HEK293 (cell line): ENCODE measurements at regions not wholly inside any gene's neighbourhood (a gene's known extent, or its start where the extent isn't known, plus 50 kb on each side); places are given as distances from the start of the nearest gene placed in this dataset.

Experiments
- CTCF ChIA-PET: fragments of 350-600 bp; formaldehyde crosslinking; extraction: SDS; loops from one replicate; lab custom pipeline; 2021; ENCODE audit warnings: antibody characterized with exemption; lab: Yijun Ruan, JAX
- POLR2A ChIA-PET: fragments of 300-600 bp; formaldehyde crosslinking; extraction: SDS; loops from one replicate; lab custom pipeline; 2020; ENCODE audit warnings: antibody characterized with exemption, inconsistent platforms; lab: Yijun Ruan, JAX
- H3K27ac ChIP-seq: fragments of 200-500 bp; sonication (Bioruptor generic); 2 replicates; pipeline ENCODE4 v1.5.1; 2014; ENCODE audit warnings: low read depth, low read length, control low read depth, inconsistent platforms; ENCODE audit errors: extremely low read depth
- H3K36me3 ChIP-seq, 2 experiments: fragments of 200-500 bp in 1 of 2; sonication (Bioruptor generic) in 1 of 2; 1 replicate in 1 of 2; 2 replicates in 1 of 2; pipeline ENCODE4 v1.5.1; 2014 to 2017; ENCODE audit warnings: inconsistent platforms in 2 of 2, low read length in 2 of 2; ENCODE audit not compliant: control insufficient read depth in 2 of 2, insufficient read depth in 1 of 2
- H3K4me1 ChIP-seq: fragments of 200-500 bp; sonication (Bioruptor generic); 2 replicates; pipeline ENCODE4 v1.5.1; 2014; ENCODE audit warnings: mild to moderate bottlenecking, low read length, inconsistent platforms; ENCODE audit not compliant: control insufficient read depth, insufficient read depth
- H3K4me3 ChIP-seq: 2 replicates; pipeline ENCODE4 v1.5.1; 2011; ENCODE audit warnings: low read depth, mild to moderate bottlenecking, control low read depth, low read length, moderate library complexity
- H3K9me3 ChIP-seq: fragments of 200-500 bp; sonication (Bioruptor generic); 2 replicates; pipeline ENCODE4 v1.5.1; 2014; ENCODE audit warnings: low read depth, low read length, inconsistent platforms; ENCODE audit not compliant: control insufficient read depth, insufficient read depth
- BCL11A ChIP-seq: fragments of 450-650 bp; formaldehyde crosslinking; IDR thresholded peaks from 2 replicates; pipeline ENCODE4 v1.5.1; 2016; ENCODE audit warnings: low read depth, missing biosample characterization, missing genetic modification characterization
- GLIS2 ChIP-seq: fragments of 450-650 bp; formaldehyde crosslinking; IDR thresholded peaks from 2 replicates; pipeline ENCODE4 v1.5.1; 2016; ENCODE audit warnings: missing biosample characterization, missing genetic modification characterization
- KLF1 ChIP-seq: fragments of 450-650 bp; formaldehyde crosslinking; IDR thresholded peaks from 2 replicates; pipeline ENCODE4 v1.5.1; 2016; ENCODE audit warnings: missing biosample characterization, missing genetic modification characterization
- KLF16 ChIP-seq: fragments of 450-650 bp; formaldehyde crosslinking; IDR thresholded peaks from 2 replicates; pipeline ENCODE4 v1.5.1; 2017; ENCODE audit warnings: missing biosample characterization, missing genetic modification characterization
- MZF1 ChIP-seq: fragments of 450-650 bp; formaldehyde crosslinking; IDR thresholded peaks from 2 replicates; pipeline ENCODE4 v1.5.1; 2017; ENCODE audit warnings: missing biosample characterization, missing genetic modification characterization, borderline replicate concordance
- PRDM1 ChIP-seq: fragments of 450-650 bp; formaldehyde crosslinking; IDR thresholded peaks from 2 replicates; pipeline ENCODE4; 2016; ENCODE audit warnings: missing biosample characterization, missing genetic modification characterization
- PRDM10 ChIP-seq: fragments of 450-650 bp; formaldehyde crosslinking; IDR thresholded peaks from 2 replicates; pipeline ENCODE4 v1.5.1; 2016; ENCODE audit warnings: missing biosample characterization, missing genetic modification characterization
- ZFP41 ChIP-seq: fragments of 450-650 bp; formaldehyde crosslinking; IDR thresholded peaks from 2 replicates; pipeline ENCODE4 v1.5.1; 2016; ENCODE audit warnings: missing biosample characterization, missing genetic modification characterization, borderline replicate concordance
- ZNF138 ChIP-seq: fragments of 450-650 bp; formaldehyde crosslinking; IDR thresholded peaks from 2 replicates; pipeline ENCODE4 v1.5.1; 2016; ENCODE audit warnings: missing biosample characterization, missing genetic modification characterization, borderline replicate concordance
- ZNF19 ChIP-seq: fragments of 450-650 bp; formaldehyde crosslinking; IDR thresholded peaks from 2 replicates; pipeline ENCODE4; 2016; ENCODE audit warnings: missing biosample characterization, missing genetic modification characterization, low read depth
- ZNF211 ChIP-seq: fragments of 450-650 bp; formaldehyde crosslinking; IDR thresholded peaks from 2 replicates; pipeline ENCODE4 v1.5.1; 2016; ENCODE audit warnings: low read depth, missing biosample characterization, missing genetic modification characterization
- ZNF426 ChIP-seq: fragments of 450-650 bp; formaldehyde crosslinking; IDR thresholded peaks from 2 replicates; pipeline ENCODE4 v1.5.1; 2017; ENCODE audit warnings: missing biosample characterization, missing genetic modification characterization, mild to moderate bottlenecking, inconsistent platforms, moderate library complexity
- ZNF473 ChIP-seq: fragments of 450-650 bp; formaldehyde crosslinking; IDR thresholded peaks from 2 replicates; pipeline ENCODE4 v1.5.1; 2017; ENCODE audit warnings: missing biosample characterization, missing genetic modification characterization
- ZNF654 ChIP-seq: fragments of 450-650 bp; formaldehyde crosslinking; IDR thresholded peaks from 2 replicates; pipeline ENCODE4 v1.5.1; 2016; ENCODE audit warnings: low read depth, missing biosample characterization, missing genetic modification characterization
- ZNF701 ChIP-seq: fragments of 450-650 bp; formaldehyde crosslinking; IDR thresholded peaks from 2 replicates; pipeline ENCODE4 v1.5.1; 2016; ENCODE audit warnings: missing biosample characterization, missing genetic modification characterization
- ZSCAN23 ChIP-seq: fragments of 450-650 bp; formaldehyde crosslinking; IDR thresholded peaks from 2 replicates; pipeline ENCODE4 v1.5.1; 2016; ENCODE audit warnings: missing biosample characterization, missing genetic modification characterization
- TF ChIP-seq, protein P1 (sequence below): fragments of 450-650 bp; IDR thresholded peaks from 2 replicates; pipeline ENCODE4 v1.5.1; 2018; ENCODE audit warnings: missing biosample characterization, mild to moderate bottlenecking, missing genetic modification characterization
- TF ChIP-seq, protein P2 (sequence below): fragments of 450-650 bp; formaldehyde crosslinking; optimal IDR thresholded peaks from 2 replicates; pipeline ENCODE3; 2016; ENCODE audit warnings: missing biosample characterization, mild to moderate bottlenecking, missing genetic modification characterization
- TF ChIP-seq, protein P3 (sequence below): fragments of 450-650 bp; formaldehyde crosslinking; IDR thresholded peaks from 2 replicates; pipeline ENCODE4 v1.5.1; 2016; ENCODE audit warnings: missing biosample characterization, missing genetic modification characterization, borderline replicate concordance
- TF ChIP-seq, protein P4 (sequence below): fragments of 450-650 bp; formaldehyde crosslinking; IDR thresholded peaks from 2 replicates; pipeline ENCODE4 v1.5.1; 2016; ENCODE audit warnings: missing biosample characterization, missing genetic modification characterization
- TF ChIP-seq, protein P5 (sequence below): fragments of 450-650 bp; formaldehyde crosslinking; IDR thresholded peaks from 2 replicates; pipeline ENCODE4 v1.5.1; 2016; ENCODE audit warnings: missing biosample characterization, missing genetic modification characterization

DNA sequence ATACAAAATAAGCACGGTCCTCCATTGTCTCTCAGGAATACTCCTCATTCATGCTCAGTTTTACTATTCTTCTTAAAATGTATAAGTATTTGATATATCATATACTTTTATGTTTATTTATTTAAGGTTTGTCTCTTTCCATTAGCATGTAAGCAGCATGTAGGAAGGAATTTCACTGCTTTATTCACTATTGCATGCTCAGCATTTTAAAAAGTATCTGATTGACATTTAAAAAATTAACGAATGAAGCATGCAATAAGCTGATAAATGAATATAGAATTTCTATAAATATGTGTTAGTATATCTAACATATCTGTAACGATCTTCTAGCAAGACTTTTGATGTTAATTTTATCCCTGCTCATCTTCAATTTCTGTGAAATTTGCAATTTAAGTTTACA, 402.7 kb upstream of the BRINP3 start:
- H3K4me3 ChIP-seq, result no peak overlapping the region
- H3K27ac ChIP-seq, result no peak overlapping the region
- no peaks in the 10 kb centered on the region for H3K4me1 ChIP-seq
- no peak for TF ChIP-seq ZNF19 (tag by site-specific recombination)
- TF ChIP-seq, protein P1, sequence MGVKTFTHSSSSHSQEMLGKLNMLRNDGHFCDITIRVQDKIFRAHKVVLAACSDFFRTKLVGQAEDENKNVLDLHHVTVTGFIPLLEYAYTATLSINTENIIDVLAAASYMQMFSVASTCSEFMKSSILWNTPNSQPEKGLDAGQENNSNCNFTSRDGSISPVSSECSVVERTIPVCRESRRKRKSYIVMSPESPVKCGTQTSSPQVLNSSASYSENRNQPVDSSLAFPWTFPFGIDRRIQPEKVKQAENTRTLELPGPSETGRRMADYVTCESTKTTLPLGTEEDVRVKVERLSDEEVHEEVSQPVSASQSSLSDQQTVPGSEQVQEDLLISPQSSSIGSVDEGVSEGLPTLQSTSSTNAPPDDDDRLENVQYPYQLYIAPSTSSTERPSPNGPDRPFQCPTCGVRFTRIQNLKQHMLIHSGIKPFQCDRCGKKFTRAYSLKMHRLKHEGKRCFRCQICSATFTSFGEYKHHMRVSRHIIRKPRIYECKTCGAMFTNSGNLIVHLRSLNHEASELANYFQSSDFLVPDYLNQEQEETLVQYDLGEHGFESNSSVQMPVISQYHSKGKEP (tag by site-specific recombination), result no peak
- TF ChIP-seq ZNF138 (tag by site-specific recombination), result no peak
- TF ChIP-seq, protein P2, sequence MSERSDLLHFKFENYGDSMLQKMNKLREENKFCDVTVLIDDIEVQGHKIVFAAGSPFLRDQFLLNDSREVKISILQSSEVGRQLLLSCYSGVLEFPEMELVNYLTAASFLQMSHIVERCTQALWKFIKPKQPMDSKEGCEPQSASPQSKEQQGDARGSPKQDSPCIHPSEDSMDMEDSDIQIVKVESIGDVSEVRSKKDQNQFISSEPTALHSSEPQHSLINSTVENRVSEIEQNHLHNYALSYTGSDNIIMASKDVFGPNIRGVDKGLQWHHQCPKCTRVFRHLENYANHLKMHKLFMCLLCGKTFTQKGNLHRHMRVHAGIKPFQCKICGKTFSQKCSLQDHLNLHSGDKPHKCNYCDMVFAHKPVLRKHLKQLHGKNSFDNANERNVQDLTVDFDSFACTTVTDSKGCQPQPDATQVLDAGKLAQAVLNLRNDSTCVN (tag by site-specific recombination), result no peak
- TF ChIP-seq, protein P3, sequence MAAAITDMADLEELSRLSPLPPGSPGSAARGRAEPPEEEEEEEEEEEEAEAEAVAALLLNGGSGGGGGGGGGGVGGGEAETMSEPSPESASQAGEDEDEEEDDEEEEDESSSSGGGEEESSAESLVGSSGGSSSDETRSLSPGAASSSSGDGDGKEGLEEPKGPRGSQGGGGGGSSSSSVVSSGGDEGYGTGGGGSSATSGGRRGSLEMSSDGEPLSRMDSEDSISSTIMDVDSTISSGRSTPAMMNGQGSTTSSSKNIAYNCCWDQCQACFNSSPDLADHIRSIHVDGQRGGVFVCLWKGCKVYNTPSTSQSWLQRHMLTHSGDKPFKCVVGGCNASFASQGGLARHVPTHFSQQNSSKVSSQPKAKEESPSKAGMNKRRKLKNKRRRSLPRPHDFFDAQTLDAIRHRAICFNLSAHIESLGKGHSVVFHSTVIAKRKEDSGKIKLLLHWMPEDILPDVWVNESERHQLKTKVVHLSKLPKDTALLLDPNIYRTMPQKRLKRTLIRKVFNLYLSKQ, result no peak
- no peak for TF ChIP-seq GLIS2 (tag by site-specific recombination)
- no peaks in the 10 kb centered on the region for H3K9me3 ChIP-seq
- no peaks in the 10 kb centered on the region for H3K36me3 ChIP-seq
- POLR2A ChIA-PET, result no interaction called here
- CTCF ChIA-PET, result no interaction called here

DNA sequence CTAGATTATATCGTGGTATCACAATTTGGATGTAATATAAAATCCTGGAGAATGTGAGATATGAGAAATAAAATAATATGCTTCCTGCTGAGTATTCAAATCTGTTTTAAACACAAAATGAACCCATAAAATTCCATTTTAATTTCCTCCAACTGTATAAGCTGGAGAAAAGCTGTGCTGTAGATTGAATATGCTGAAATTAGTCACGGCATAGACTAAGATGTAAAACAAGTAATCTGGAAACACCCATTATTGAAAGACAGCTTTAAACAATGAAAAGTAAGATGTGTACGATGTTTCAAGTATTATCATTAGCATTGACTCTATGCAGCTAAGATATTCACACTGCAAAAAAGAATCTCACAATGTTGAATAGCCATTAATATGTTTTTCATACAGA, 403.4 kb upstream of the BRINP3 start:
- Histone ChIP-seq H3K4me1 (no peaks in the 10 kb centered on the region), H3K27ac (no peak overlapping the region), H3K9me3 (no peaks in the 10 kb centered on the region), H3K36me3 (no peaks in the 10 kb centered on the region), H3K4me3 (no peak overlapping the region)
- CTCF ChIA-PET, result no interaction called here
- POLR2A ChIA-PET, result no interaction called here
- TF ChIP-seq KLF1 (tag by site-specific recombination), result no peak
- no peak for TF ChIP-seq PRDM10 (tag by site-specific recombination)
- no peak for TF ChIP-seq MZF1 (tag by site-specific recombination)
- TF ChIP-seq, protein P4, sequence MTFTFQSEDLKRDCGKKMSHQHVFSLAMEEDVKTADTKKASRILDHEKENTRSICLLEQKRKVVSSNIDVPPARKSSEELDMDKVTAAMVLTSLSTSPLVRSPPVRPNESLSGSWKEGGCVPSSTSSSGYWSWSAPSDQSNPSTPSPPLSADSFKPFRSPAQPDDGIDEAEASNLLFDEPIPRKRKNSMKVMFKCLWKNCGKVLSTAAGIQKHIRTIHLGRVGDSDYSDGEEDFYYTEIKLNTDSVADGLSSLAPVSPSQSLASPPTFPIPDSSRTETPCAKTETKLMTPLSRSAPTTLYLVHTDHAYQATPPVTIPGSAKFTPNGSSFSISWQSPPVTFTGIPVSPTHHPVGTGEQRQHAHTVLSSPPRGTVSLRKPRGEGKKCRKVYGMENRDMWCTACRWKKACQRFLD (tag by site-specific recombination), result no peak
- no peak for TF ChIP-seq BCL11A (tag by site-specific recombination)
- TF ChIP-seq ZNF701 (tag by site-specific recombination), result no peak
- no peak for TF ChIP-seq ZNF211 (tag by site-specific recombination)
- TF ChIP-seq, protein P5, sequence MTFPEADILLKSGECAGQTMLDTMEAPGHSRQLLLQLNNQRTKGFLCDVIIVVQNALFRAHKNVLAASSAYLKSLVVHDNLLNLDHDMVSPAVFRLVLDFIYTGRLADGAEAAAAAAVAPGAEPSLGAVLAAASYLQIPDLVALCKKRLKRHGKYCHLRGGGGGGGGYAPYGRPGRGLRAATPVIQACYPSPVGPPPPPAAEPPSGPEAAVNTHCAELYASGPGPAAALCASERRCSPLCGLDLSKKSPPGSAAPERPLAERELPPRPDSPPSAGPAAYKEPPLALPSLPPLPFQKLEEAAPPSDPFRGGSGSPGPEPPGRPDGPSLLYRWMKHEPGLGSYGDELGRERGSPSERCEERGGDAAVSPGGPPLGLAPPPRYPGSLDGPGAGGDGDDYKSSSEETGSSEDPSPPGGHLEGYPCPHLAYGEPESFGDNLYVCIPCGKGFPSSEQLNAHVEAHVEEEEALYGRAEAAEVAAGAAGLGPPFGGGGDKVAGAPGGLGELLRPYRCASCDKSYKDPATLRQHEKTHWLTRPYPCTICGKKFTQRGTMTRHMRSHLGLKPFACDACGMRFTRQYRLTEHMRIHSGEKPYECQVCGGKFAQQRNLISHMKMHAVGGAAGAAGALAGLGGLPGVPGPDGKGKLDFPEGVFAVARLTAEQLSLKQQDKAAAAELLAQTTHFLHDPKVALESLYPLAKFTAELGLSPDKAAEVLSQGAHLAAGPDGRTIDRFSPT (tag by site-specific recombination), result no peak
- no peak for TF ChIP-seq KLF16 (tag by site-specific recombination)
- TF ChIP-seq ZNF426 (tag by site-specific recombination), result no peak
- no peak for TF ChIP-seq ZNF473 (tag by site-specific recombination)
- TF ChIP-seq ZFP41 (tag by site-specific recombination), result no peak
- no peak for TF ChIP-seq ZNF654 (tag by site-specific recombination)
- no peak for TF ChIP-seq PRDM1 (tag by site-specific recombination)
- TF ChIP-seq ZSCAN23, result no peak
